UCSD-AML1 (cell line): ENCODE measurements at regions not wholly inside any gene's neighbourhood (a gene's known extent, or its start where the extent isn't known, plus 50 kb on each side); places are given as distances from the start of the nearest gene placed in this dataset.

Experiments
- DNase-seq: peaks from one replicate; lab custom pipeline; 2025; ENCODE audit not compliant: unreplicated experiment; lab: John Stamatoyannopoulos, UW

DNA sequence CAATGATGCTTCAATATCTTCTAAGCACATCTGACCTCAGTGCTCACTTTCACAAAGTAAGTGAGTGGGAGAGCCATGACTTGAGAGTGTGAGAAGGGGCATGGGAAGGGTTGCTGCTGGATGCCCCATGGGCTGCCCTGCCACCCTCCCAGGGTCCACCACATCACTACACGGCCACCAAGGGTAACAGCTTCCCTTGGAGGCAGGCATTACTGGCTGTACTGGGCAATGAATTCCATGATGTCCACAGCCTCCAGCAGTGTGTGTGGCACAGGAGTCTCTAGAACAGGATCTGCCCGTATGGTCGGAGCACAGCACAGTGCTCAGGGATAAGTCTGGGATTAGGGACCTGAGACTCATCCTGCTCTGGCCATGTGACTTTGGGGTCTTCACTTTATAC lies 481.0 kb upstream of the MYT1L start:
- no peak for DNase-seq

GRCh38 chr2:2810504-2810903 lies 479.4 kb upstream of the MYT1L start:
- no peak for DNase-seq

GRCh38 chr2:2809771-2810170 lies 478.7 kb upstream of the MYT1L start:
- DNase-seq, result no peak

GRCh38 chr2:2808551-2809058 lies 477.5 kb upstream of the MYT1L start:
- DNase-seq, result no peak

DNA sequence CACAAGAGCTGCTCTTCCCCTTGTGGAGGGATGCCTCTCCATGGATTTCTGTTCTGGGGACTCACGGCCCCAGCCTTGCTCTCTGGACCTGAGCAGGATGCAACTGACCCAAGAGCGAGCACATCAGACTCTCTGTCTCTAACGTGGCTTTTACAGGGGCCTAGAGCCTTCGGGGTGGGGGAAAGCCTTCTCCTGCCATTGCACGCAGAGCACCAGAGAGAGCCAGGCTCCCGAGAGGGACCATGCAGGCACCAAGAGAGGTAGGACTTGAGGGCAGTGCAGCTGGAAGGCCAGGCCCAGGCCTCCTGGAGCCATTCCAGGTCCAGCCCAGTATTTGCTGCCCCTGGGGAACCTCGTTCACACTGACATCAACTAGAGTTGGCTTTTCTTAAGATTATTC lies 475.6 kb upstream of the MYT1L start:
- no peak for DNase-seq

GRCh38 chr2:2805263-2805662 lies 474.2 kb upstream of the MYT1L start:
- no peak for DNase-seq

GRCh38 chr2:2804528-2804927 lies 473.5 kb upstream of the MYT1L start:
- no peak for DNase-seq

DNA sequence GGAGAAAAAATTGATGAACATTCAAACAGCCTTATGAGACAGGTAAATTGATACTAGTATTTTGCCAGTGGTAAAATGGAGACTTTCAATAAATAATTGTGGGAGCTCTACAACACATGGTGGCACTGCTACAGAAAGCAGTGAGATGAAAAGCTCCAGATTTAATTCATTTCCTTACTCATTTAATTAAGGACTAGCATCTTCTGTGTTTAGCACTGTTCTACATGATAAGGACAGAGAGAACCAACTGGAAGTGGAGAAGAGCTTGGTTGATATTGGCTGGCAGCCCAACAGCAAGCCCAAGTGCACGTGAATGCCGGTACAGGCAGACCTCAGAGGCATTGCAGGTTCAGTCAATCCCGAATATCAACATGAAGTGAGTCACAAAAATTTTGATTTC lies 470.4 kb upstream of the MYT1L start:
- no peak for DNase-seq

- DNase-seq, result no peak
Observed at GRCh38 chr2:2800697-2801096, 469.6 kb upstream of the MYT1L start.

GRCh38 chr2:2800001-2800400 lies 468.9 kb upstream of the MYT1L start:
- DNase-seq, result no peak

- DNase-seq, result no peak
Observed at GRCh38 chr2:2799151-2799697, 468.1 kb upstream of the MYT1L start.

- no peak for DNase-seq
Observed at GRCh38 chr2:2798337-2798736, 467.3 kb upstream of the MYT1L start.

GRCh38 chr2:2797797-2798196 lies 466.7 kb upstream of the MYT1L start:
- no peak for DNase-seq

- DNase-seq, result no peak
Observed at GRCh38 chr2:2796207-2796606, 465.1 kb upstream of the MYT1L start.

DNA sequence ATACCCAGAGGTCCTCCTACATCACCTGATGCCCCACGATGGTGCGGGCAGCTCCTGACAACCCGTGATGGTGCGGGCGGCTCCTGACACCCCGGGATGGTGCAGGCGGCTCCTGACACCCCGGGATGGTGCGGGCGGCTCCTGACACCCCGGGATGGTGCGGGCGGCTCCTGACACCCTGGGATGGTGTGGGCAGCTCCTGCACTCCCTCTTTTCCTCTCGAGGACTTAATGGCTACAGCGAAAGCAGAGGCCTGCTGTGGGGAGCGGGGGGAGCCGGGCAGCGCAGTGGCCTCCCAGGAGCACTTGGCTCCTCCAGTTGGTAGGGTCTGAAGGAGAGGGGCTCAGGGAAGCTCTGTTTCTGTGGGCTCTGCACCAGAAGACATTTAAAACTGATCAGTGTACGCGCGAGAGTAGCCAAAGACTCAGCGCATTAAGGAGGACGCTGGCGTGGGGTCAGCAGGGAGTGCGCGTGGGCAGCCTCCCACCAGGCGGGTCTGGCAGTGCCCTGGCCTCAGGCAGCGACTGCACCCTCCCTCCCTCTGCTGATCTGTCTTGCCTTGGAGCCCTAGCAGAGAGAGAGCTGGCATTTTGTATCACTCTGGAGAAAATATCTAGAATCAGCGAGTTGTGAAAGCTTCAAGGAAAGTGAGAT lies 464.5 kb upstream of the MYT1L start:
- DNase-seq, result no peak

DNA sequence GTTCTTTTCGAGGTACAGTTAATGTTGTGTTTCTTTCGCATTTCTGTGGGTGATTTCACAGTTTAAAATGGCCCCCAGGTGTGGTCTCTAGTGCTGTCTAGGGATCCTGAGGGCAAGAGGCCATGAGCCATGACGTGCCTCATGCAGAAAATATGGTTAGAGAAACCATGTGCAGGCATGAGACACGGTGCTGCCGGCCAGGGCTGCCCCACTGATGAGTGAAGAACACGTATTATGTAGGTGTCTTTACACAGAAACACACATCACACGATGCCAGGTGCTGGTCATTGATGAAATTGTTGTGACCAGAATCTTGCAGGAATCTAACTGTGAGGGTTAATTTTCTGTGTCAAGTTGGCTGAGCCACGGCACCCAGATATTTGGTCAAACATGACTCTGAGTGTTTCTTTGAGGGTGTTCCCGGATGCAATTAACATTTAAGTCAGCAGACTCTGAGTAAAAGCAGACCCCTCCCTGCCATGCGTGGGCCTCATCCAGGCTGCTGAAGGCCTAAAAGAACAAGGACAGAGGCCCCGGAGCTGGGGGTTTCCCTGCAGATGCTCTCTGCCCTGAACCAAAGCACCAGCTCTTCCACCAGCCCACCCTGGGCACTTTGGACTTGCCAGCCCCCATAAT lies 463.0 kb upstream of the MYT1L start:
- no peak for DNase-seq

- no peak for DNase-seq
Observed at GRCh38 chr2:2793514-2793913, 462.4 kb upstream of the MYT1L start.

DNA sequence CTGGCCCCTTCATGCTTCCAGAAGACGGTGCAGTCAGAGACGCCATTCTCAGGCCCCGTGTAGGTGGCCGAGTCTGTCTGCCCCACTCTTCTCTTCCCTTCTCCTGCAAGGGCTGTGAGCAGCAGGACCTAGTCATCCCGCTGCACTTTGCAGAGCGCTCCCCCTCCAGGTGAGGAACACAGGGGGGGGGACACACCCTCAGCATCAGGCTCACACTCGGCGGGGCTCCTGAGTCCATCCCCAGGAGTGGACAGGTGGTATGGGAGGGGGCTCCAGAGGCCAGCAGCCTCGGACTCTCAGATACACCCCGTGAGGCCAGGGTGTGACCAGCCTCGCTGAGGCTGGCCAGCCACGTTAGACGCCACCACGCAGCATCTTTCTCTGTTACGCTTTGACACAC lies 460.5 kb upstream of the MYT1L start:
- no peak for DNase-seq

- DNase-seq, result no peak
Observed at GRCh38 chr2:2791031-2791430, 460.0 kb upstream of the MYT1L start.

DNA sequence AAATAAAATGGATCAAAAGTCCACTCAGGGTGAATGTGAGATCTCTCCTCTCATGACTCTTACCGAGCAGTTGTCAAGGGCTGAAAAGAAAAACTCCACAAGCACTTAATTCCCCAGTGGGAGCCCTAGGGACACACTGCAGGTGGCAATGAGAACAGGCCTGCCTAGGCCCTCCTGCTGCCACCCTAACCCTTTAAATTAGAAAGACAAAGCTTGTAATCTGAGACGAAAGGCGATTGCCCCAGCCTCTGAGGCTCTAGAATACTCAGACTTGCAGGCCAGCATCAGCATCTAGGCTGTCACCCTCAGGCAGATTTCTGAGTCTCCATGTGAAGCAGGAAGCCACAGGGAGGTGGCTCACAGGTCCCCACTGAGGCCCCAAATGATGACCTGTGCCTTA lies 457.0 kb upstream of the MYT1L start:
- DNase-seq, result no peak

DNA sequence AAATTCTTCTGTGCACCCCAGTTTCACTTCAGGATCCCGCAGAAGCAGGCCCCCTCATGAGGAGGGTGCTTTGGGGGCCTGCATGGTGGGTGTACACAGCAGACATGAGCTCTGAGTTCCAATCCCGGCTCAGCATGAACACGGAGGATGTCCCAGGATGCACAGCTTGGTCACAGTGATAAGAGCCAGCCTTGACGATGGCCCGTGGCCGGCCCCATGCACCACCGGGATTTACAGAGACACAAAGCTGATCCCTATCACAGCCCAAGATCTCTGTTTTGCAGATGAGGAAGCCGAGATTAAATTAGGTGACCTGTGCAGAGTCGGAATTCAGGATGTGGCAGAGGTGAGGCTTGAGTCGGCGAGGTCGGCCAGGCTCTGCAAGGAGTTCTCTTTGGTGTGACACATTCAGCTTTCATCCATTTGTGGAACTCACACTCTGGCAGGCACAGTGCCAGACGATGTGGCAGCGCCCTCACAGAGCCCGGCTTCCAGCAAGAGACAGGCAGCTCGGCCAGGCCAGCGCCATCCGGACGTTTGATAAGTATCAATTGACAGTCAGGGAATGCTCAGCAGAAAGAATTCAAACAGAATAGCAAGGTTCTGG lies 456.3 kb upstream of the MYT1L start:
- no peak for DNase-seq

DNA sequence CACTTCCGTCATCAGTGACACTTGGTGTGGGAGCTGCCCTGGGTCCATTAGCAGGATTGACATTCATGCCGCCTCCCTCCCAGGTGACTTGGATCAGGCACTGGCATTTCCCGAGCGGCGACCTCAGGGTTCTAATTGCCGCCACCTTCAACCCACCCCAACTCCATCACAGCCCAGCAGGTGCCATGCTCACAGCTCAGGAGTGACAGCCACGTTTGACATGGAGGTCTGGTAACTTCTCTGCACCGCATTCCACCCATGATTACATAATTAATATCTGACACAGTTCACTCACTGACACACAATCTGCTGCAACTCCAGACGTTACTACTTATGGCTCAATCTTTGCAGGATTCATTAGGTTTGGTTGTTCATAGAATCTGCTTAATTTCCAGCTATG lies 450.9 kb upstream of the MYT1L start:
- no peak for DNase-seq
